IMR-90 (cell line): ENCODE measurements at regions not wholly inside any gene's neighbourhood (a gene's known extent, or its start where the extent isn't known, plus 50 kb on each side); places are given as distances from the start of the nearest gene placed in this dataset.

Source experiments
- BHLHE40 ChIP-seq: fragments of 150-350 bp; IDR thresholded peaks from 2 replicates; pipeline ENCODE4 v1.6.1; 2016; ENCODE audit warnings: mild to moderate bottlenecking, low read depth, low read length
- CEBPB ChIP-seq: IDR thresholded peaks from 2 replicates; pipeline ENCODE4 v1.6.1; 2012; ENCODE audit warnings: low read depth, low read length, improper control_type of control experiment
- CTCF ChIP-seq: conservative IDR thresholded peaks from 2 replicates; pipeline ENCODE4 v1.5.1; 2012; ENCODE audit warnings: mild to moderate bottlenecking, low read depth, low read length, improper control_type of control experiment
- FOS ChIP-seq: fragments of 150-350 bp; IDR thresholded peaks from 2 replicates; pipeline ENCODE4 v1.6.1; 2016; ENCODE audit warnings: low read depth, low read length
- MAZ ChIP-seq: IDR thresholded peaks from 2 replicates; pipeline ENCODE4 v1.6.1; 2012; ENCODE audit warnings: low read depth, mild to moderate bottlenecking, low read length, improper control_type of control experiment, moderate library complexity, borderline replicate concordance
- MXI1 ChIP-seq: IDR thresholded peaks from 2 replicates; pipeline ENCODE4 v1.6.1; 2012; ENCODE audit warnings: low read depth, mild to moderate bottlenecking, low read length, moderate library complexity, borderline replicate concordance
- POLR2A ChIP-seq: IDR thresholded peaks from 2 replicates; pipeline ENCODE4 v1.6.1; 2012; ENCODE audit warnings: mild to moderate bottlenecking, low read depth, low read length
- RAD21 ChIP-seq: IDR thresholded peaks from 2 replicates; pipeline ENCODE4 v1.6.1; 2012; ENCODE audit warnings: low read length, improper control_type of control experiment
- SMC3 ChIP-seq: fragments of 150-350 bp; IDR thresholded peaks from 2 replicates; pipeline ENCODE4 v1.6.1; 2016; ENCODE audit warnings: low read depth, mild to moderate bottlenecking, antibody characterized with exemption, low read length, moderate library complexity
- TF ChIP-seq, protein P1 (sequence below): fragments of 150-350 bp; IDR thresholded peaks from 2 replicates; pipeline ENCODE4 v1.6.1; 2016; ENCODE audit warnings: low read depth, mild to moderate bottlenecking, low read length, moderate library complexity, borderline replicate concordance
- TF ChIP-seq, protein P2 (sequence below): fragments of 150-350 bp; IDR thresholded peaks from 2 replicates; pipeline ENCODE4 v1.6.1; 2017; ENCODE audit warnings: mild to moderate bottlenecking, antibody characterized with exemption, low read length, low read depth

DNA sequence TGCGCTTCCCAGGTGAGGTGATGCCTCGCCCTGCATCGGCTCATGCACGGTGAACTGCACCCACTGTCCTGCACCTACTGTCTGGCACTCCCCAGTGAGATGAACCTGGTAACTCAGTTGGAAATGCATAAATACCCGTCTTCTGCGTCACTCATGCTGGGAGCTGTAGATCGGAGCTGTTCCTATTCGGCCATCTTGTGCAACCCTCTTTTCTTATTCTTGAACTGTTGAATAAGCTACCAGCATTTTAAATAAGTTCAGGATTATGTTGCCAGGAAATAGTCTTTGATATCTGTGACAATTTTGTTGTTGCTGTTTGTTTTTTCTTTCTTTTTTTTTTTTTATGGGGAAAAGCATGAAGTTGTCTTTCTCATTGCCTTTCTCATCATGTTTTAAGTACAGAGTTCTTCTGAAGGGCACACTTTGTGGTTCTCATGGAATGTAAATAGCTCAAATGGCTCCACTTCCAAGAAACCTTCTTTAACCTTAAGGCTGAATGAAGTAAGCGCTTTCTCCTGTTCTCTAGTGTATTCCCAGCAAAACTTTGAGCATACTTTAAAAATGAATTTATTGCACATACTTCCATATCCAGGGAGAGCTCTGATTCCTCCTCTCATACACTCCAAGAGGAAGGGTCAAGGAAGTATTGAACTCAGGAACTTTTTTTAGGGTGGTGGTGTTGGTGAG lies 468.0 kb upstream of the TBL1XR1 start:
- TF ChIP-seq, protein P1, sequence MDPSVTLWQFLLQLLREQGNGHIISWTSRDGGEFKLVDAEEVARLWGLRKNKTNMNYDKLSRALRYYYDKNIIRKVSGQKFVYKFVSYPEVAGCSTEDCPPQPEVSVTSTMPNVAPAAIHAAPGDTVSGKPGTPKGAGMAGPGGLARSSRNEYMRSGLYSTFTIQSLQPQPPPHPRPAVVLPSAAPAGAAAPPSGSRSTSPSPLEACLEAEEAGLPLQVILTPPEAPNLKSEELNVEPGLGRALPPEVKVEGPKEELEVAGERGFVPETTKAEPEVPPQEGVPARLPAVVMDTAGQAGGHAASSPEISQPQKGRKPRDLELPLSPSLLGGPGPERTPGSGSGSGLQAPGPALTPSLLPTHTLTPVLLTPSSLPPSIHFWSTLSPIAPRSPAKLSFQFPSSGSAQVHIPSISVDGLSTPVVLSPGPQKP: no peak
- TF ChIP-seq, protein P2, sequence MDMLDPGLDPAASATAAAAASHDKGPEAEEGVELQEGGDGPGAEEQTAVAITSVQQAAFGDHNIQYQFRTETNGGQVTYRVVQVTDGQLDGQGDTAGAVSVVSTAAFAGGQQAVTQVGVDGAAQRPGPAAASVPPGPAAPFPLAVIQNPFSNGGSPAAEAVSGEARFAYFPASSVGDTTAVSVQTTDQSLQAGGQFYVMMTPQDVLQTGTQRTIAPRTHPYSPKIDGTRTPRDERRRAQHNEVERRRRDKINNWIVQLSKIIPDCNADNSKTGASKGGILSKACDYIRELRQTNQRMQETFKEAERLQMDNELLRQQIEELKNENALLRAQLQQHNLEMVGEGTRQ: no peak
- TF ChIP-seq CTCF (no peak), SMC3 (no peak), MAZ (no peak), RAD21 (no peak), MXI1 (no peak), FOS (no peak), POLR2A (no peak), CEBPB (no peak), BHLHE40 (peak; percentile 70; the same call in 1 of the 2 replicates)
